Adrenal gland (tissue), 5 donors: ENCODE measurements at regions not wholly inside any gene's neighbourhood (a gene's known extent, or its start where the extent isn't known, plus 50 kb on each side); places are given as distances from the start of the nearest gene placed in this dataset.

Experiments
- POLR2A ChIP-seq, 2 donors: fragments of 450-650 bp; IDR thresholded peaks; one replicate each; pipeline ENCODE4 v1.6.1; 2017; ENCODE audit warnings: antibody characterized with exemption in 2 of 2, mild to moderate bottlenecking in 2 of 2, moderate library complexity in 1 of 2
- TF ChIP-seq, protein P1 (sequence below), 6 experiments: fragments of 450-650 bp in 4 of 6; fragments of 200-600 bp in 2 of 6; sonication (generic) in 1 of 6; IDR thresholded peaks; 1 replicate in 5 of 6; 2 replicates in 1 of 6; pipeline versions ENCODE4 v1.5.1 to v1.8.0; 2016 to 2021; ENCODE audit warnings: antibody characterized with exemption in 6 of 6, mild to moderate bottlenecking in 2 of 6, moderate library complexity in 1 of 6
- donor health status: DM: no; HTN: no; CAD: no.

DNA sequence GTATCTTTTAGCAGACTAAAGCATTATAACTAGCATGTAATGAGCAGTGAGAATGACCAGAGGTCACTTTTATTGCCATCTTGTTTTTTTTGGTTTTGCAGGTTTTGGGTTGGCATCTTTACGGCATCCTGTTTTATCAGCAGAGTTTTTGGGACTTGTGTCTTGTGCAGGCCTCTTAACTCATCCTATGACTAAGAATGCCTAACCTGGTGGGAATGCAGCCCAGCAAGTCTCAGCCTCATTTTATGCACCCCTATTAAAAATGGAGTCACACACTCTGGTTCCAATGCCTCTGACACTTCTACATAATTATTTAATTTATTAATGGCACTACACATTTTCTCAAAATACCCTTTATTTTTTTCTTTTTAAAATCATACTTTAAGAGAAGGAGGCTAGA, 726.5 kb upstream of the RIOK2 start:
- TF ChIP-seq POLR2A (IDR thresholded peaks at IDR 0.05): no peak
- TF ChIP-seq, protein P1, sequence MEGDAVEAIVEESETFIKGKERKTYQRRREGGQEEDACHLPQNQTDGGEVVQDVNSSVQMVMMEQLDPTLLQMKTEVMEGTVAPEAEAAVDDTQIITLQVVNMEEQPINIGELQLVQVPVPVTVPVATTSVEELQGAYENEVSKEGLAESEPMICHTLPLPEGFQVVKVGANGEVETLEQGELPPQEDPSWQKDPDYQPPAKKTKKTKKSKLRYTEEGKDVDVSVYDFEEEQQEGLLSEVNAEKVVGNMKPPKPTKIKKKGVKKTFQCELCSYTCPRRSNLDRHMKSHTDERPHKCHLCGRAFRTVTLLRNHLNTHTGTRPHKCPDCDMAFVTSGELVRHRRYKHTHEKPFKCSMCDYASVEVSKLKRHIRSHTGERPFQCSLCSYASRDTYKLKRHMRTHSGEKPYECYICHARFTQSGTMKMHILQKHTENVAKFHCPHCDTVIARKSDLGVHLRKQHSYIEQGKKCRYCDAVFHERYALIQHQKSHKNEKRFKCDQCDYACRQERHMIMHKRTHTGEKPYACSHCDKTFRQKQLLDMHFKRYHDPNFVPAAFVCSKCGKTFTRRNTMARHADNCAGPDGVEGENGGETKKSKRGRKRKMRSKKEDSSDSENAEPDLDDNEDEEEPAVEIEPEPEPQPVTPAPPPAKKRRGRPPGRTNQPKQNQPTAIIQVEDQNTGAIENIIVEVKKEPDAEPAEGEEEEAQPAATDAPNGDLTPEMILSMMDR (IDR thresholded peaks at IDR 0.05): no peak
